K562 (cell line): ENCODE measurements at regions not wholly inside any gene's neighbourhood (a gene's known extent, or its start where the extent isn't known, plus 50 kb on each side); places are given as distances from the start of the nearest gene placed in this dataset.

Experiments
- BHLHE40 ChIP-seq: IDR thresholded peaks from 2 replicates; pipeline ENCODE4 v1.6.1; 2011; ENCODE audit warnings: low read length, improper control_type of control experiment
- CEBPB ChIP-seq: fragments of 450-650 bp; IDR thresholded peaks from 2 replicates; pipeline ENCODE4 v1.6.1; 2016; ENCODE audit warnings: missing genetic modification characterization, missing compliant biosample characterization
- CREB1 ChIP-seq, 2 experiments: sonication (generic) in 1 of 2; formaldehyde crosslinking in 1 of 2; IDR thresholded peaks; 2 replicates each; pipeline versions ENCODE4 v1.6.1 to v1.8.0; 2012 to 2022; ENCODE audit warnings: inconsistent platforms in 1 of 2, mild to moderate bottlenecking in 1 of 2, missing genetic modification reagents in 1 of 2, moderate library complexity in 1 of 2
- CTCF ChIP-seq, 3 experiments: IDR thresholded peaks in 2 of 3; conservative IDR thresholded peaks in 1 of 3; 2 replicates each; pipeline ENCODE4 v1.5.1; 2011 to 2012; ENCODE audit warnings: low read length in 3 of 3, mild to moderate bottlenecking in 3 of 3, control low read depth in 2 of 3, improper control_type of control experiment in 1 of 3, inconsistent platforms in 1 of 3, low read depth in 1 of 3, mixed read lengths in 1 of 3, moderate library complexity in 1 of 3; ENCODE audit not compliant: insufficient read depth in 2 of 3
- EP300 ChIP-seq: IDR thresholded peaks from 2 replicates; pipeline ENCODE4 v1.6.1; 2012; ENCODE audit warnings: low read length, improper control_type of control experiment
- FOXM1 ChIP-seq, 2 experiments: fragments of 450-650 bp in 1 of 2; sonication (generic) in 1 of 2; formaldehyde crosslinking in 1 of 2; IDR thresholded peaks; 2 replicates each; pipeline versions ENCODE4 v1.6.1 to v1.9.0; 2017 to 2022; ENCODE audit warnings: low read depth in 2 of 2, mild to moderate bottlenecking in 2 of 2, missing genetic modification reagents in 1 of 2, moderate library complexity in 1 of 2
- NBN ChIP-seq: fragments of 450-650 bp; IDR thresholded peaks from 2 replicates; pipeline ENCODE4 v1.6.1; 2016; ENCODE audit warnings: low read depth, mild to moderate bottlenecking
- NCOA4 ChIP-seq: fragments of 450-650 bp; IDR thresholded peaks from 2 replicates; pipeline ENCODE4 v1.6.1; 2018; ENCODE audit warnings: mild to moderate bottlenecking; ENCODE audit not compliant: partially characterized antibody
- PHF8 ChIP-seq: fragments of 200-600 bp; sonication (generic); IDR thresholded peaks from 2 replicates; pipeline ENCODE4 v1.6.1; 2012; ENCODE audit warnings: mixed run types, mild to moderate bottlenecking, inconsistent platforms, low read length, moderate library complexity, borderline replicate concordance
- POLR2G ChIP-seq: fragments of 200-400 bp; formaldehyde crosslinking; IDR thresholded peaks from 2 replicates; pipeline ENCODE4 v1.6.1; 2017; ENCODE audit warnings: low read depth, mild to moderate bottlenecking, antibody characterized with exemption, low read length, moderate library complexity
- ZNF133 ChIP-seq: fragments of 250-450 bp; sonication (Bioruptor Pico); IDR thresholded peaks from 2 replicates; pipeline ENCODE4 v1.4.0; 2020; ENCODE audit warnings: mild to moderate bottlenecking

DNA sequence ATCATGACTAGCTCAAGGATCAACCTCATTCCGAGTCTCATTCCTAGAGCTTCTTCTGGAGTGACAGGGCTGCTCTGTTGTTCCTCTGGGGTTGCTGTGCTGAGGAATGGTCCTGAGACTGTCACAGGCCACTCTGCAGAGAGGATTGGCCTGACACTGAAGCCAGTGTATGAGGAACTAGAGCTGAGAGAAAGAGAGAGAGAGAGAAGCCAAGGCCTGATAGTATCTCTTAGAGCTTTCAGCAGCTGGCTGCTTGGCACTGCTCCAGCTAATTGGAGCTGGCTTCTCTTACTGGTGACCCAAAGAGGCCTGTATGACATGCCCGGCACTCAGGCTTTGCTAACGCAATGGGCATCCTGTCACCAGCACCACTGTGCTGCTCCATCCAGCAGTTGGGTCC lies 73.4 kb upstream of the FLT1 start:
- no peak for TF ChIP-seq CTCF (IDR thresholded peaks at IDR 0.05 in 2 of 3, conservative IDR thresholded peaks at IDR 0.05 in 1 of 3; ENCODE audit: insufficient read depth in 2 of 3, low read depth in 1 of 3, low read length in 3 of 3)
- no peak for TF ChIP-seq NCOA4
- no peak for TF ChIP-seq POLR2G
- no peak for TF ChIP-seq ZNF133 (CRISPR knock-in tag)
- no peak for TF ChIP-seq NBN
- TF ChIP-seq EP300 = peak; percentile 23; the same call in 1 of the 2 replicates
- TF ChIP-seq PHF8 = no peak
- TF ChIP-seq FOXM1 (IDR thresholded peaks at IDR 0.05; ENCODE audit: low read depth) = no peak
- no peak for TF ChIP-seq FOXM1 (CRISPR knock-in tag; IDR thresholded peaks at IDR 0.05; ENCODE audit: low read depth)
- no peak for TF ChIP-seq CREB1 (IDR thresholded peaks at IDR 0.05)
- TF ChIP-seq CREB1 (CRISPR knock-in tag; IDR thresholded peaks at IDR 0.05) = no peak
- TF ChIP-seq BHLHE40 = peak; percentile 43; the same call in 1 of the 2 replicates
- TF ChIP-seq CEBPB (tag) = no peak
